Esophagus muscularis mucosa (tissue), 4 donors: ENCODE measurements at regions not wholly inside any gene's neighbourhood (a gene's known extent, or its start where the extent isn't known, plus 50 kb on each side); places are given as distances from the start of the nearest gene placed in this dataset.

Experiments used
- DNase-seq: peaks from one replicate; pipeline ENCODE4 v3.0.0-alpha.2; 2017; ENCODE audit errors: extremely low spot score
- H3K27ac ChIP-seq, 4 donors: fragments of 200-600 bp; sonication (generic); replicated peaks in 1 of 4; 1 replicate in 3 of 4; 2 replicates in 1 of 4; pipeline ENCODE4 v1.5.1; 2016 to 2019; ENCODE audit warnings: mild to moderate bottlenecking in 1 of 4
- H3K27me3 ChIP-seq, 4 donors: fragments of 200-600 bp; sonication (generic); one replicate each; pipeline versions ENCODE4 v1.5.1 to v1.6.0; 2016 to 2019
- H3K36me3 ChIP-seq, 4 donors: fragments of 200-600 bp; sonication (generic); one replicate each; pipeline ENCODE4 v1.5.1; 2016 to 2019
- H3K4me1 ChIP-seq, 4 donors: fragments of 200-600 bp; sonication (generic); one replicate each; pipeline ENCODE4 v1.5.1; 2016 to 2019
- H3K4me3 ChIP-seq, 4 donors: fragments of 200-600 bp; sonication (generic); 1 replicate in 2 of 4; 2 replicates in 2 of 4; pipeline ENCODE4 v1.5.1; 2016 to 2019; ENCODE audit warnings: mild to moderate bottlenecking in 4 of 4, moderate library complexity in 1 of 4
- H3K9me3 ChIP-seq, 4 donors: fragments of 200-600 bp; sonication (generic); 1 replicate in 3 of 4; 2 replicates in 1 of 4; pipeline ENCODE4 v1.5.1; 2016 to 2019
- EP300 ChIP-seq: sonication (generic); formaldehyde crosslinking; IDR thresholded peaks from one replicate; pipeline ENCODE4 v1.6.1; 2017; ENCODE audit warnings: antibody characterized with exemption
- POLR2A ChIP-seq: fragments of 450-650 bp; IDR thresholded peaks from one replicate; pipeline ENCODE4 v1.6.1; 2017; ENCODE audit warnings: antibody characterized with exemption, moderate library complexity, mild to moderate bottlenecking, low read depth
- POLR2AphosphoS5 ChIP-seq, 2 donors: sonication (generic); formaldehyde crosslinking; IDR thresholded peaks; one replicate each; pipeline ENCODE4 v1.6.1; 2017; ENCODE audit warnings: antibody characterized with exemption in 2 of 2
- WGBS: methylation state at CpG from one replicate; pipeline ENCODE4 v1.1.5; 2018; 5-methylcytosine and 5-hydroxymethylcytosine counted together
- intact Hi-C: fragments of 100-400 bp; cut with DNase I; formaldehyde crosslinking; loops from one replicate; pipeline ENCODE4 v1.15.1; 2023
- TF ChIP-seq, protein P1 (sequence below), 3 experiments: fragments of 200-600 bp in 2 of 3; fragments of 450-650 bp in 1 of 3; sonication (generic) in 2 of 3; IDR thresholded peaks; one replicate each; pipeline ENCODE4 v1.5.1; 2017 to 2019; ENCODE audit warnings: antibody characterized with exemption in 3 of 3, mild to moderate bottlenecking in 2 of 3, moderate library complexity in 1 of 3

- H3K36me3 ChIP-seq, result no peaks in the 10 kb centered on the region
- intact Hi-C loops, result no loop called here
- H3K27me3 ChIP-seq, result no peaks in the 10 kb centered on the region
- H3K4me1 ChIP-seq, result no peaks in the 10 kb centered on the region
- no peaks in the 10 kb centered on the region for H3K9me3 ChIP-seq
- WGBS, result 81% methylated on average over 5 of the region's 6 CpGs
- H3K27ac ChIP-seq, result no peak overlapping the region
- DNase-seq, result peak; percentile 29
- no peak overlapping the region for H3K4me3 ChIP-seq
- TF ChIP-seq POLR2AphosphoS5 (IDR thresholded peaks at IDR 0.05) (no peak), EP300 (no peak), POLR2A (no peak)
- TF ChIP-seq, protein P1, sequence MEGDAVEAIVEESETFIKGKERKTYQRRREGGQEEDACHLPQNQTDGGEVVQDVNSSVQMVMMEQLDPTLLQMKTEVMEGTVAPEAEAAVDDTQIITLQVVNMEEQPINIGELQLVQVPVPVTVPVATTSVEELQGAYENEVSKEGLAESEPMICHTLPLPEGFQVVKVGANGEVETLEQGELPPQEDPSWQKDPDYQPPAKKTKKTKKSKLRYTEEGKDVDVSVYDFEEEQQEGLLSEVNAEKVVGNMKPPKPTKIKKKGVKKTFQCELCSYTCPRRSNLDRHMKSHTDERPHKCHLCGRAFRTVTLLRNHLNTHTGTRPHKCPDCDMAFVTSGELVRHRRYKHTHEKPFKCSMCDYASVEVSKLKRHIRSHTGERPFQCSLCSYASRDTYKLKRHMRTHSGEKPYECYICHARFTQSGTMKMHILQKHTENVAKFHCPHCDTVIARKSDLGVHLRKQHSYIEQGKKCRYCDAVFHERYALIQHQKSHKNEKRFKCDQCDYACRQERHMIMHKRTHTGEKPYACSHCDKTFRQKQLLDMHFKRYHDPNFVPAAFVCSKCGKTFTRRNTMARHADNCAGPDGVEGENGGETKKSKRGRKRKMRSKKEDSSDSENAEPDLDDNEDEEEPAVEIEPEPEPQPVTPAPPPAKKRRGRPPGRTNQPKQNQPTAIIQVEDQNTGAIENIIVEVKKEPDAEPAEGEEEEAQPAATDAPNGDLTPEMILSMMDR (IDR thresholded peaks at IDR 0.05), result no peak
These were observed 78.5 kb downstream of the MSX1 start for GRCh38 chr4:4937926-4938325.

GRCh38 chr4:4941751-4942150 lies 77.5 kb downstream of the CYTL1 start:
- no peak overlapping the region for H3K27ac ChIP-seq
- intact Hi-C loops, result no loop called here
- WGBS, result 82% methylated on average over 1 of the region's 1 CpG
- no peaks in the 10 kb centered on the region for H3K36me3 ChIP-seq
- H3K27me3 ChIP-seq, result no peaks in the 10 kb centered on the region
- H3K4me3 ChIP-seq, result no peak overlapping the region
- no peaks in the 10 kb centered on the region for H3K9me3 ChIP-seq
- no peak for TF ChIP-seq POLR2A
- TF ChIP-seq POLR2AphosphoS5 (IDR thresholded peaks at IDR 0.05), result no peak
- no peak for TF ChIP-seq EP300
- TF ChIP-seq, protein P1 (IDR thresholded peaks at IDR 0.05), result no peak
- H3K4me1 ChIP-seq, result no peaks in the 10 kb centered on the region
- peak; percentile 75 for DNase-seq

GRCh38 chr4:4942658-4943057 lies 76.6 kb downstream of the CYTL1 start:
- no peak overlapping the region for H3K27ac ChIP-seq
- H3K4me1 ChIP-seq, result no peaks in the 10 kb centered on the region
- peak; percentile 42 for DNase-seq
- no peaks in the 10 kb centered on the region for H3K36me3 ChIP-seq
- no peaks in the 10 kb centered on the region for H3K27me3 ChIP-seq
- intact Hi-C loops, result no loop called here
- TF ChIP-seq, protein P1 (IDR thresholded peaks at IDR 0.05), result no peak
- TF ChIP-seq POLR2AphosphoS5 (IDR thresholded peaks at IDR 0.05) (no peak), POLR2A (no peak), EP300 (no peak)
- no peaks in the 10 kb centered on the region for H3K9me3 ChIP-seq
- no peak overlapping the region for H3K4me3 ChIP-seq
- 73% methylated on average over 3 of the region's 3 CpGs for WGBS

DNA sequence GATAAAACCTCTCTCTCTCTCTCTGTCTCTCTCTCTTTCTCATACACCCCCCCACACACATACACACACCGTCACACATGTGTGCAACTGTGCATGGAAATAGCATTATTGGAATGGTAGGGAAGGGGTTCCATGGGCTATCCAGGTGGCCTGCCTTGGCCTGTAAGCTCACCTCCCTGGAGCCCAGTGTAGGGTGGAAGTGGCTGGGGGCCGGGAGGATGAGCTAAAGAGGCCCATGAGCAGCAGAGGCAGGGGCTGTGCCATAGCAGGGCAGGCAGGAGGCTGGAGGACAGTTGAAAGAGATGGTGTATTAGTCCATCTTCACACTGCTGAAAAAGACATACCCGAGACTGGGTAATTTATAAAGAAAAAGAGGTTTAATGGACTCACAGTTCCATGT lies 74.2 kb downstream of the CYTL1 start:
- intact Hi-C loops, result no loop called here
- TF ChIP-seq POLR2A (no peak), POLR2AphosphoS5 (IDR thresholded peaks at IDR 0.05) (no peak), EP300 (no peak)
- TF ChIP-seq, protein P1 (IDR thresholded peaks at IDR 0.05), result no peak
- Histone ChIP-seq H3K36me3 (no peaks in the 10 kb centered on the region), H3K27ac (no peak overlapping the region), H3K9me3 (no peaks in the 10 kb centered on the region), H3K27me3 (no peaks in the 10 kb centered on the region), H3K4me3 (no peak overlapping the region), H3K4me1 (no peaks in the 10 kb centered on the region)
- peak; percentile 68 for DNase-seq
- 69% methylated on average over 3 of the region's 3 CpGs for WGBS

DNA sequence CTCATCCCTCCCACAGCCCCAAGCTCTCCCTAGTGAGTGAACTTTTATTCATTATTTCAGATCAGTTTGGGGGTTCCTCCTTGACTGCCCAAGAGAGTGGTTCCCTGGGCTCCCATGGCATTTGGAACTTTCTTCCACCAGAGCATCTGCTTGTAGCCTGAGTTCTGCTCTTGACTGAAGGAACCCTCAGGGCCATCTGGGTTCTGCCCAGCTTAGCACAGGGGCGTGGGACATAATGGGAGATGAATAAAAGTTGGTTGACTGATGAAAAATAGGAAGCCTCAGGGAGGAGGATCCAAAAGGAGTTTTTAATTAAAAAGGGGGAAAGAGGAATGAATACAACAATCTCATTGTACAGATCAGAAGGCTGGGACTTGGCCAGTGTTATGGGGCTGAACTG lies 73.4 kb downstream of the CYTL1 start:
- Histone ChIP-seq H3K27me3 (no peaks in the 10 kb centered on the region), H3K4me3 (no peak overlapping the region), H3K36me3 (no peaks in the 10 kb centered on the region), H3K9me3 (no peaks in the 10 kb centered on the region), H3K4me1 (no peaks in the 10 kb centered on the region), H3K27ac (no peak overlapping the region)
- WGBS, result 6% methylated on average over 1 of the region's 1 CpG
- TF ChIP-seq POLR2A, result no peak
- intact Hi-C loops, result no loop called here
- DNase-seq, result no peak
